ENCODE measurements at regions not wholly inside any gene's neighbourhood (a gene's known extent, or its start where the extent isn't known, plus 50 kb on each side); places are given as distances from the start of the nearest gene placed in this dataset.

- no peak for TF ChIP-seq PRDM6 (tag by site-specific recombination; IDR thresholded peaks at IDR 0.05)
- TF ChIP-seq SP7 (tag by site-specific recombination; IDR thresholded peaks at IDR 0.05) = no peak
- no peak for TF ChIP-seq ZNF202 (tag by site-specific recombination; IDR thresholded peaks at IDR 0.05; ENCODE audit: borderline replicate concordance)
These were observed 88.7 kb upstream of the BCL6 start (continued) for GRCh38 chr3:187833799-187834578.

DNA sequence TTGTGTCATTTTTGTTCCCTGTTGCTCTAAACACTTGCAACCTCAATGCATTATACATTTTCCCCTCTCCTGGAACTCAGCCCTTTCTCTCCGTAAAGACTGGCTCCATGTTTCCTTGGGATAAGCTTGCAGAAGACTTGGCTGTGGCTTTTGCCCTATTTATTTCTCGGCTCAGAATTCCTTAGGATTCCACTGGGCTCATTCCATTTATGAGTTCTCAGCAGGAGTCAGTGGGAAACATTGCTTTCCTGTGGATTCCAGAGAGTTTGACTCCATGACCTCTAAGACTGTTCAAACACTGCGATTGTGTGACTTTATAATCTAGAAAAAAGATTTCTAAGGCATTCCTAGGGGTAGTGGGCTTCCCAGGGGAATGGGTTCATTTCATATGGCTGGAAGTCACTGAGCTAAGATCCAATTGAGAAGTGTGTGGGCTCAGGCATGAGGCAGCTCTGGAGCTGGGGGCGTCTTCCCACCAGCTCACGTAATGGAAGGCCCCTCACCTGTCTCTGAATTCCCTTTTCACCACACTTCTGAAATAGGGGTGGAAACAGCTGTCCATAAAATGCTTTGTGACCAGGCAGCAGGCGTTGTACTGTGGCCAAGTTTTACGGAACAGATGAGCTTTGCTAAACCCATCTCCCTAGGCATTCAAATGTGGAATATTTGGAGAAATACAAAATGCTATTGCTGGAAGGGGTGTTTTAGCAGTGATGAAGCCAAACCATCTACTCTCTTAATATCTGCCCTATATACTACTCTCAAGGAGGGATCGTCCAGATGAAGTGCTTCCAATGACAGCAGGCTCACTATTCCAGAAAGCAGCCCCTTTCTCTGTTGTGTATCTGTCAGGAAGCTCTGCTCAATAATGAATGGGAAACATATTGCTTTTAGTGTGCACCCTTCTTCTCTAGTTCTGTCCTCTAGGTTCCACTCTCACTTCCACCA lies 91.8 kb upstream of the BCL6 start:
- POLR2A ChIA-PET = no interaction called here
- Histone ChIP-seq H3K27ac (ENCODE audit: extremely low read depth, low read depth, low read length) (no peak overlapping the region), H3K36me3 (ENCODE audit: control insufficient read depth in 2 of 2, insufficient read depth in 1 of 2, low read length in 2 of 2) (no peaks in the 10 kb centered on the region), H3K4me1 (ENCODE audit: control insufficient read depth, insufficient read depth, low read length) (no peaks in the 10 kb centered on the region), H3K4me3 (ENCODE audit: low read depth, low read length) (no peak overlapping the region), H3K9me3 (ENCODE audit: control insufficient read depth, insufficient read depth, low read depth, low read length) (no peaks in the 10 kb centered on the region)
- CTCF ChIA-PET = interaction anchor here (0.5 to 0.9 kb wide), 2 partner anchors 10 to 301 kb away, joined by 3 to 4 read pairs; no protein-coding TSS in a partner anchor
- TF ChIP-seq ZIC2 (tag by site-specific recombination; IDR thresholded peaks at IDR 0.05) = peak; percentile 37; the same call in 1 of the 2 replicates
- TF ChIP-seq, protein P1, sequence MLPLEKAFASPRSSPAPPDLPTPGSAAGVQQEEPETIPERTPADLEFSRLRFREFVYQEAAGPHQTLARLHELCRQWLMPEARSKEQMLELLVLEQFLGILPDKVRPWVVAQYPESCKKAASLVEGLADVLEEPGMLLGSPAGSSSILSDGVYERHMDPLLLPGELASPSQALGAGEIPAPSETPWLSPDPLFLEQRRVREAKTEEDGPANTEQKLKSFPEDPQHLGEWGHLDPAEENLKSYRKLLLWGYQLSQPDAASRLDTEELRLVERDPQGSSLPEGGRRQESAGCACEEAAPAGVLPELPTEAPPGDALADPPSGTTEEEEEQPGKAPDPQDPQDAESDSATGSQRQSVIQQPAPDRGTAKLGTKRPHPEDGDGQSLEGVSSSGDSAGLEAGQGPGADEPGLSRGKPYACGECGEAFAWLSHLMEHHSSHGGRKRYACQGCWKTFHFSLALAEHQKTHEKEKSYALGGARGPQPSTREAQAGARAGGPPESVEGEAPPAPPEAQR (tag by site-specific recombination; IDR thresholded peaks at IDR 0.05) = no peak

- no peak overlapping the region for H3K27ac ChIP-seq (ENCODE audit: extremely low read depth, low read depth, low read length)
- no peaks in the 10 kb centered on the region for H3K9me3 ChIP-seq (ENCODE audit: control insufficient read depth, insufficient read depth, low read depth, low read length)
- POLR2A ChIA-PET = no interaction called here
- no peaks in the 10 kb centered on the region for H3K36me3 ChIP-seq (ENCODE audit: control insufficient read depth in 2 of 2, insufficient read depth in 1 of 2, low read length in 2 of 2)
- H3K4me1 ChIP-seq (ENCODE audit: control insufficient read depth, insufficient read depth, low read length) = no peaks in the 10 kb centered on the region
- TF ChIP-seq ZNF121 (tag by site-specific recombination; IDR thresholded peaks at IDR 0.05) (no peak), ZNF211 (tag by site-specific recombination; IDR thresholded peaks at IDR 0.05; ENCODE audit: low read depth) (no peak), ZNF138 (tag by site-specific recombination; IDR thresholded peaks at IDR 0.05; ENCODE audit: borderline replicate concordance) (no peak), SALL2 (tag by site-specific recombination; IDR thresholded peaks at IDR 0.05; ENCODE audit: borderline replicate concordance) (no peak), ZNF48 (tag by site-specific recombination; IDR thresholded peaks at IDR 0.05) (no peak), ZNF174 (tag by site-specific recombination; IDR thresholded peaks at IDR 0.05) (no peak), ZNF791 (tag by site-specific recombination; IDR thresholded peaks at IDR 0.05) (no peak), ZNF16 (tag by site-specific recombination; IDR thresholded peaks at IDR 0.05; ENCODE audit: low read depth) (no peak), ZNF37A (tag by site-specific recombination; IDR thresholded peaks at IDR 0.05) (no peak)
- H3K4me3 ChIP-seq (ENCODE audit: low read depth, low read length) = no peak overlapping the region
- CTCF ChIA-PET = no interaction called here
These were observed 92.8 kb upstream of the BCL6 start for GRCh38 chr3:187838016-187838540.

DNA sequence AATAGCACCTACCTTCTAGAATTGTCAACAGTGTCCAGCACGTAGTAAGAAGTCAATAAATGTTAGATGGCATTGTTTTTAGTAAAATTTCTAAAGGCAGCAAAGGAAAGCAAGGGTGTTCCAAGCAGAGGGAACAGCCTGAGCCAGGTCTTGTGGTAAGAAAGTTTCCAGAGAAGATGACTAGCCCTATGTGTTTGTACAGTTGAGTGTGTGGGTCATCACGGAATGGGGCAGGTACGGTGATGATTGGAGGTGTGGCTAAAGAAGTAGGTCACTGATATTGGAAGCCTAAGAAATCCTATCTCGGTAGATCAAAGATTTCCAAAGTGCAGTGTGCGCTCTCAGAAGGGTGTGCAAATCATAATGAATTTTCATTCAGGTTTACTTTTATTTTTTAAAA lies 94.2 kb upstream of the BCL6 start:
- POLR2A ChIA-PET = no interaction called here
- H3K36me3 ChIP-seq (ENCODE audit: control insufficient read depth in 2 of 2, insufficient read depth in 1 of 2, low read length in 2 of 2) = no peaks in the 10 kb centered on the region
- CTCF ChIA-PET = interaction anchor here (0.7 kb wide), 1 partner anchor 13 kb away, joined by 3 read pairs; no protein-coding TSS in a partner anchor
- no peaks in the 10 kb centered on the region for H3K9me3 ChIP-seq (ENCODE audit: control insufficient read depth, insufficient read depth, low read depth, low read length)
- no peak overlapping the region for H3K4me3 ChIP-seq (ENCODE audit: low read depth, low read length)
- no peaks in the 10 kb centered on the region for H3K4me1 ChIP-seq (ENCODE audit: control insufficient read depth, insufficient read depth, low read length)
- no peak overlapping the region for H3K27ac ChIP-seq (ENCODE audit: extremely low read depth, low read depth, low read length)
- TF ChIP-seq ZNF624 (tag by site-specific recombination; IDR thresholded peaks at IDR 0.05) (no peak), ZNF791 (tag by site-specific recombination; IDR thresholded peaks at IDR 0.05) (no peak), ZNF426 (tag by site-specific recombination; IDR thresholded peaks at IDR 0.05) (no peak), ZNF354C (tag by site-specific recombination; IDR thresholded peaks at IDR 0.05; ENCODE audit: borderline replicate concordance, low read depth) (no peak), ZBTB17 (tag by site-specific recombination; IDR thresholded peaks at IDR 0.05) (no peak), ZNF239 (tag by site-specific recombination; IDR thresholded peaks at IDR 0.05) (no peak), ZNF23 (tag by site-specific recombination; IDR thresholded peaks at IDR 0.05; ENCODE audit: borderline replicate concordance) (no peak), ZBTB8A (tag by site-specific recombination; IDR thresholded peaks at IDR 0.05) (no peak), ZNF2 (tag by site-specific recombination; IDR thresholded peaks at IDR 0.05) (no peak), ZFP41 (tag by site-specific recombination; IDR thresholded peaks at IDR 0.05; ENCODE audit: borderline replicate concordance) (no peak)
- TF ChIP-seq, protein P2, sequence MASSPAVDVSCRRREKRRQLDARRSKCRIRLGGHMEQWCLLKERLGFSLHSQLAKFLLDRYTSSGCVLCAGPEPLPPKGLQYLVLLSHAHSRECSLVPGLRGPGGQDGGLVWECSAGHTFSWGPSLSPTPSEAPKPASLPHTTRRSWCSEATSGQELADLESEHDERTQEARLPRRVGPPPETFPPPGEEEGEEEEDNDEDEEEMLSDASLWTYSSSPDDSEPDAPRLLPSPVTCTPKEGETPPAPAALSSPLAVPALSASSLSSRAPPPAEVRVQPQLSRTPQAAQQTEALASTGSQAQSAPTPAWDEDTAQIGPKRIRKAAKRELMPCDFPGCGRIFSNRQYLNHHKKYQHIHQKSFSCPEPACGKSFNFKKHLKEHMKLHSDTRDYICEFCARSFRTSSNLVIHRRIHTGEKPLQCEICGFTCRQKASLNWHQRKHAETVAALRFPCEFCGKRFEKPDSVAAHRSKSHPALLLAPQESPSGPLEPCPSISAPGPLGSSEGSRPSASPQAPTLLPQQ (tag by site-specific recombination; IDR thresholded peaks at IDR 0.05) = no peak

All from HEK293 (cell line).